Testis (tissue), 2 donors: ENCODE measurements at regions not wholly inside any gene's neighbourhood (a gene's known extent, or its start where the extent isn't known, plus 50 kb on each side); places are given as distances from the start of the nearest gene placed in this dataset.
"Not testable (repeated sequence)": the region's sequence is repeated elsewhere in the genome, so short reads cannot be mapped to it uniquely, and the experiment has no call there.

Experiments used
- DNase-seq: peaks from one replicate; pipeline ENCODE4 v3.0.0-alpha.2; 2019
- H3K27ac ChIP-seq, 2 donors: fragments of 200-600 bp; sonication (generic); one replicate each; pipeline ENCODE4 v1.5.1; 2019
- H3K27me3 ChIP-seq: fragments of 200-600 bp; sonication (generic); one replicate; pipeline ENCODE4 v1.5.1; 2019
- H3K36me3 ChIP-seq: fragments of 200-600 bp; sonication (generic); one replicate; pipeline ENCODE4 v1.5.1; 2017; ENCODE audit warnings: low read depth; ENCODE audit errors: missing control alignments
- H3K4me1 ChIP-seq: fragments of 200-600 bp; sonication (generic); one replicate; pipeline ENCODE4 v1.5.1; 2019
- H3K4me3 ChIP-seq, 2 donors: fragments of 200-600 bp; sonication (generic); one replicate each; pipeline ENCODE4 v1.5.1; 2017 to 2019
- H3K9me3 ChIP-seq: fragments of 200-600 bp; sonication (generic); one replicate; pipeline ENCODE4 v1.5.1; 2017
- POLR2A ChIP-seq: fragments of 450-650 bp; IDR thresholded peaks from one replicate; pipeline ENCODE4 v1.6.1; 2017; ENCODE audit warnings: antibody characterized with exemption, mild to moderate bottlenecking, moderate library complexity
- WGBS, 2 donors: methylation state at CpG; one replicate each; pipeline ENCODE4 v1.1.5; 2018; 5-methylcytosine and 5-hydroxymethylcytosine counted together
- intact Hi-C: fragments of 100-400 bp; cut with DNase I; formaldehyde crosslinking; loops from one replicate; pipeline ENCODE4 v1.15.1; 2023; ENCODE audit warnings: low total_unique reads
- TF ChIP-seq, protein P1 (sequence below), 3 experiments: fragments of 450-650 bp in 2 of 3; fragments of 200-600 bp in 1 of 3; sonication (generic) in 1 of 3; IDR thresholded peaks; one replicate each; pipeline ENCODE4 v1.5.1; 2016 to 2019; ENCODE audit warnings: antibody characterized with exemption in 3 of 3, mild to moderate bottlenecking in 2 of 3, moderate library complexity in 1 of 3

DNA sequence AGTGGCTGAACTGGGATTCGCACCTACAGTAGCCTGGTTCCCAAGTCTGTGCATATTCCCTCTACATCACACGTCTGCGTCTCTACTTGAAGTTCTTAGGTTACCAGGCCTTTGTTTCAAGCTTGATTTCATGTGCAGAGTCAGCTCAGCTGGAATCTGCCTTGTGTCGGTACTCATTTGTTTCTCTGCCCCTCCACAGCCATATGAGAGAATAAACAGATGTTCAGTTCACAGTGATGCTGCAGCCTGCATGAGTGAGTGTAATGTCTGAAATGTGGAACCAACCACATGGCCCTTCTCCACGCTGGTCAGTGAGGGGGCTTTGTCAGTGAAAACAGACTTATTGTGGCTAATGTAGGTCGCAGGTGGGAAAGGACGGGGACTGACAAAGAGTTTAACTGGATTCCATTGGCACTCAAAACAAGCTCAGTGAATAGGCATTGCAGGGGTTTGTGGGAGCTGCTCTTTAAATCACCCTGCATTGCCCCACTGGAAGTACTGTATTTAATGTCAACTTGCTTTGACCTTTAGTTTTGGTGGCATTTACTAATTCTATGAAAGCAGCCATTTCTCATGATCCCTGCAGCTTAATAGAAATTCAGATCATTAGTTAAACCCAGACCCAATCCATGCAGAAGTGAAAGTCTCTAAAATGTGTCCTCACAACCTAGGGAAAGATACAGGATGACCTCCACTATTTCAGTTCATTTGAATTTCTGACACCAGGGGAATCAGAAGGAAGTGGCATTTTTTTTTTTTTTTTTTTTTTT is 136.4 kb upstream of the FAM78B start:
- H3K9me3 ChIP-seq: no peaks in the 10 kb centered on the region

DNA sequence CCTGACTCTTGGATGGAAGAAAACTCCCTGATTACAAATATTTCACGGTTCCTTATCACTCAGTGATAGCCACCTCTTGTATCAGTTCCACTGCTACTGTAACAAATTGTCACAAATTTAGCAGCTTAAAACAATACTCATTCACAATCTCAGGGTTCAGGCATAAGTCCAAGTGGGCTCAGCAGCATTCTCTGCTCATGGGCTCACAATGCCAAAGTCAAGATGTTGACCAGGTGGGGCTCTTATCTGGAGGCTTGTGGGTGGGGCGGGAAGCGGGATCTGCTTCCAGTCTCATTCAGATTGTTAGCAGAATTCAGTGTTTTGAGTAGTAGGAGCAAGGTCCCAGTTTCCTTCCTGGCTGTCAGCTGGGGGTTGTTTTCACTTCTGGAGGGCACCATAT is 137.3 kb upstream of the FAM78B start:
- H3K9me3 ChIP-seq: no peaks in the 10 kb centered on the region
- 71% methylated on average over 3 of the region's 3 CpGs for WGBS, 2 donors
- H3K36me3 ChIP-seq: no peaks in the 10 kb centered on the region
- no peak overlapping the region for H3K4me3 ChIP-seq
- intact Hi-C loops: no loop called here
- DNase-seq: peak; percentile 66
- H3K27me3 ChIP-seq: no peaks in the 10 kb centered on the region
- no peak for TF ChIP-seq POLR2A
- TF ChIP-seq, protein P1, sequence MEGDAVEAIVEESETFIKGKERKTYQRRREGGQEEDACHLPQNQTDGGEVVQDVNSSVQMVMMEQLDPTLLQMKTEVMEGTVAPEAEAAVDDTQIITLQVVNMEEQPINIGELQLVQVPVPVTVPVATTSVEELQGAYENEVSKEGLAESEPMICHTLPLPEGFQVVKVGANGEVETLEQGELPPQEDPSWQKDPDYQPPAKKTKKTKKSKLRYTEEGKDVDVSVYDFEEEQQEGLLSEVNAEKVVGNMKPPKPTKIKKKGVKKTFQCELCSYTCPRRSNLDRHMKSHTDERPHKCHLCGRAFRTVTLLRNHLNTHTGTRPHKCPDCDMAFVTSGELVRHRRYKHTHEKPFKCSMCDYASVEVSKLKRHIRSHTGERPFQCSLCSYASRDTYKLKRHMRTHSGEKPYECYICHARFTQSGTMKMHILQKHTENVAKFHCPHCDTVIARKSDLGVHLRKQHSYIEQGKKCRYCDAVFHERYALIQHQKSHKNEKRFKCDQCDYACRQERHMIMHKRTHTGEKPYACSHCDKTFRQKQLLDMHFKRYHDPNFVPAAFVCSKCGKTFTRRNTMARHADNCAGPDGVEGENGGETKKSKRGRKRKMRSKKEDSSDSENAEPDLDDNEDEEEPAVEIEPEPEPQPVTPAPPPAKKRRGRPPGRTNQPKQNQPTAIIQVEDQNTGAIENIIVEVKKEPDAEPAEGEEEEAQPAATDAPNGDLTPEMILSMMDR (IDR thresholded peaks at IDR 0.05): no peak
- H3K27ac ChIP-seq: no peak overlapping the region
- peaks cover 4% of the 10 kb centered on the region for H3K4me1 ChIP-seq

More for the DNA sequence above, 136.4 kb upstream of the FAM78B start:
- Histone ChIP-seq H3K27ac (no peak overlapping the region), H3K4me3 (no peak overlapping the region), H3K4me1 (peaks cover 4% of the 10 kb centered on the region), H3K27me3 (no peaks in the 10 kb centered on the region), H3K36me3 (no peaks in the 10 kb centered on the region)
- intact Hi-C loops: no loop called here
- 75 to 77% methylated on average over 7 of the region's 7 CpGs for WGBS, 2 donors
- no peak for DNase-seq
- TF ChIP-seq POLR2A: no peak
- TF ChIP-seq, protein P1 (IDR thresholded peaks at IDR 0.05): no peak

DNA sequence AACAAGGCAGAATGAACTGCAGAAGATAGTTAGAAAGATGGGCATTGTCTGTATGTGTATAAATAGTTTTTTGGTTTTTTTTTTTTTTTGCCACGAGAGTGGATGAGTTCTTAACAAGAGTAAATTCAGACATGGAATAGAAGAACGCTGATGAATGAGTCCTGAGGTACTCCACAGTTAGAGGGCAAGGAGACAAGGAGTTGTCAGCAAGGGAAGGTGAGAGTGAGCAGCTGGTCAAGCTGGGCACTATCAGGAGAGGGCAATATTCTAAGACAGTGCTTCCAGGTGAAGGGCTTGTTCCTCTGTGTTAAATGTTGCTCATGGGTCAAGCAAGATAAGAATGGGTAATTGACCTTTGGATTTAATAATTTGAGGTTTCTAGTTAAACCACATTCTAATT is 138.6 kb upstream of the FAM78B start:
- WGBS, 2 donors: 78 to 80% methylated on average over 2 of the region's 2 CpGs
- no peak for DNase-seq
- intact Hi-C loops: no loop called here
- Histone ChIP-seq H3K27ac (no peak overlapping the region), H3K9me3 (no peaks in the 10 kb centered on the region), H3K36me3 (no peaks in the 10 kb centered on the region), H3K27me3 (no peaks in the 10 kb centered on the region), H3K4me1 (peaks cover 4% of the 10 kb centered on the region), H3K4me3 (no peak overlapping the region)
- TF ChIP-seq, protein P1 (IDR thresholded peaks at IDR 0.05): no peak
- no peak for TF ChIP-seq POLR2A

DNA sequence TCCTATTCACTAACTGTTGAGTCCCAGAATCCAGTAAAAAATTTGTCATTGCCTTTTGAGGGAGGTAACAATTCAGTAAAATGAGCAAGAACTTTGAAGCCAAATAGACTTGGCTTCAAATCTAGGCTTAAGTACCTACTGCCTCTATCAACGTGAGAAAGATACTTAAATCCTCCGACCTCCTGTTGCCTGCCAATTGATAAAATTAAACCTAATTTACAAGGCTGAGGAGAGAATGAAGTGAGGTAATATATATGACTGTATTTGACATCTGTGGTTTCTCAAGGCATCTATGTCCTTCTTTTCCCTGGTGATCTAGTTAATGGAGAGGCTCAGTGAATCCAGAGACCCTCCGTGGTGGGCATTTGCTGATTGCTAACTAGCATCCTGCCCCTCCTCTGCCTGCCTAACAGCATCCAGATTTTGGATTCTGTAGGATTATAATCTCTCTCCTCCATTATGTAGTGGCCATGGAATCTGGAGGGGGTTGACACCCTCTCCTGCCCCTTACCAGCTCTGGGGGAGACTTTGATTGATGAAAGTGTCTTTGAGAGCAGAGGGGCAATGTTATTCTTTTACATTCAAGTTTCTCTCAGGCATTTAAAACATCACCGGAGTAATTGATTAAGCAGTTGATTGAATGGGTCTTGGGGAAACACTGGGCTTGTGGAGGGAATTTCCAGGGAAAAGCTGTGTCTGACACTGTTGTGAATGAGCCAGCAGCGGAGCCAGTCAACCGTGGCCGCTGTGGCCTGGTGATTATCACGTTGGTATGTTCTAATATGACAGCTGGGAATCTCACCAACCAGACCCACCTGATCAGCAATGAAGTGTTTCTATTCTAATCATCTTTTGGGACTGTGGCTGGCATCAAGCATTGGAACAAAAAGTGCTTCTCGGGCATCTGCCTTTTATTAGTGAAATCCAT is 140.7 kb upstream of the FAM78B start:
- Histone ChIP-seq H3K4me3 (no peak overlapping the region), H3K9me3 (no peaks in the 10 kb centered on the region), H3K27me3 (no peaks in the 10 kb centered on the region), H3K36me3 (no peaks in the 10 kb centered on the region), H3K27ac (no peak overlapping the region), H3K4me1 (peaks cover 4% of the 10 kb centered on the region)
- TF ChIP-seq, protein P1 (IDR thresholded peaks at IDR 0.05): no peak
- no peak for TF ChIP-seq POLR2A
- intact Hi-C loops: no loop called here
- DNase-seq: no peak
- 46 to 53% methylated on average over 9 of the region's 9 CpGs for WGBS, 2 donors

DNA sequence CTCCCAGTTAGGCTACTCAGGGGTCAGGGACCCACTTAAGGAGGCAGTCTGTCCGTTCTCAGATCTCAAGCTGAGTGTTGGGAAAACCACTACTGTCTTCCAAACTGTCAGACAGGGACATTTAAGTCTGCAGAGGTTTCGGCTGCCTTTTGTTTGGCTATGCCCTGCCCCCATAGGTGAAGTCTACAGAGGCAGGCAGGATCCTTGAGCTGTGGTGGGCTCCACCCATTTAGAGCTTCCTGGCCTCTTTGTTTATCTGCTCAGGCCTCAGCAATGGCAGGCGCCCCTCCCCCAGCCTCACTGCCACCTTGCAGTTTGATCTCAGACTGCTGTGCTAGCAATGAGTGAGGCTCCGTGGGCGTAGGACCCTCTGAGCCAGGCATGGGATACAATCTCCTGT is 149.5 kb upstream of the FAM78B start:
- DNase-seq, H3K27me3 ChIP-seq, H3K9me3 ChIP-seq, intact Hi-C loops, H3K4me3 ChIP-seq, H3K4me1 ChIP-seq, H3K27ac ChIP-seq, H3K36me3 ChIP-seq: not testable (repeated sequence)
- WGBS, 2 donors: 80 to 97% methylated on average over 5 of the region's 5 CpGs
